ENCODE measurements at regions not wholly inside any gene's neighbourhood (a gene's known extent, or its start where the extent isn't known, plus 50 kb on each side); places are given as distances from the start of the nearest gene placed in this dataset.

DNA sequence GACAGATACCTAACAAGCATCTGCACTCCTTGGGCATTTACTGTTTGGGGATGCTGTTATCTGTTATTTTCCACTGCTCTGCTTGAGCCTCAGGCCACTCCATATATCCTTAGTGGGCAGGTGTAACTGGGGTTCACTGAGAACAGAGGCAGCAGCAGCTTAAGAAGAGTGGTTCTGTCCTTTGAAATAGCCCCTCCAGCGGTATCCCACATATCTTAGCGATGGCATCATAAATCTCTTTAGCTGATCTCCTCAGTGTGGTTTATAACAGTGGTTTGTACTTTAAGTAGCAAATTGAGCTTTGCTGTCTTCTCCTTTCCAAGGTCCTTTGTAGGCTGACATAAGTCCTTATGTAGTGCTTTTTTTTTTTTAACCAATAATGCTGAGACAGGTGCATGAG, 79.7 kb upstream of the RPRM start:
- ChIA-PET POLR2A (no interaction called here), CTCF (no interaction called here)
- Mint-ChIP-seq H3K4me1 (ENCODE audit: low read depth) (no peaks in the 10 kb centered on the region), H3K27me3 (no peaks in the 10 kb centered on the region), H3K36me3 (ENCODE audit: low read depth) (no peaks in the 10 kb centered on the region), H3K4me3 (no peak overlapping the region), H3K27ac (no peak overlapping the region), H3K9me3 (no peaks in the 10 kb centered on the region)
- Histone ChIP-seq H3K27ac (ENCODE audit: low read depth in 1 of 2, low read length in 2 of 2) (no peak overlapping the region), H3K9me3 (ENCODE audit: control insufficient read depth in 1 of 2, insufficient read depth in 1 of 2, low read length in 2 of 2) (no peaks in the 10 kb centered on the region), H3K27me3 (ENCODE audit: control insufficient read depth in 1 of 2, insufficient read depth in 2 of 2, low read length in 2 of 2) (no peaks in the 10 kb centered on the region), H3K36me3 (ENCODE audit: insufficient read depth, low read length) (no peaks in the 10 kb centered on the region), H3K4me1 (ENCODE audit: insufficient read depth, low read length) (no peaks in the 10 kb centered on the region), H3K4me3 (ENCODE audit: low read length) (no peak overlapping the region)
- TF ChIP-seq, protein P1, sequence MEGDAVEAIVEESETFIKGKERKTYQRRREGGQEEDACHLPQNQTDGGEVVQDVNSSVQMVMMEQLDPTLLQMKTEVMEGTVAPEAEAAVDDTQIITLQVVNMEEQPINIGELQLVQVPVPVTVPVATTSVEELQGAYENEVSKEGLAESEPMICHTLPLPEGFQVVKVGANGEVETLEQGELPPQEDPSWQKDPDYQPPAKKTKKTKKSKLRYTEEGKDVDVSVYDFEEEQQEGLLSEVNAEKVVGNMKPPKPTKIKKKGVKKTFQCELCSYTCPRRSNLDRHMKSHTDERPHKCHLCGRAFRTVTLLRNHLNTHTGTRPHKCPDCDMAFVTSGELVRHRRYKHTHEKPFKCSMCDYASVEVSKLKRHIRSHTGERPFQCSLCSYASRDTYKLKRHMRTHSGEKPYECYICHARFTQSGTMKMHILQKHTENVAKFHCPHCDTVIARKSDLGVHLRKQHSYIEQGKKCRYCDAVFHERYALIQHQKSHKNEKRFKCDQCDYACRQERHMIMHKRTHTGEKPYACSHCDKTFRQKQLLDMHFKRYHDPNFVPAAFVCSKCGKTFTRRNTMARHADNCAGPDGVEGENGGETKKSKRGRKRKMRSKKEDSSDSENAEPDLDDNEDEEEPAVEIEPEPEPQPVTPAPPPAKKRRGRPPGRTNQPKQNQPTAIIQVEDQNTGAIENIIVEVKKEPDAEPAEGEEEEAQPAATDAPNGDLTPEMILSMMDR (IDR thresholded peaks at IDR 0.05) = no peak
- intact Hi-C loops (cut with DNase I, micrococcal nuclease) = no loop called here
- DNase-seq = no peak
- no peak for ATAC-seq (ENCODE audit: poor library complexity)

GRCh38 chr2:153567367-153567766, 88.8 kb upstream of the RPRM start:
- Histone ChIP-seq H3K27me3 (ENCODE audit: control insufficient read depth in 1 of 2, insufficient read depth in 2 of 2, low read length in 2 of 2) (no peaks in the 10 kb centered on the region), H3K36me3 (ENCODE audit: insufficient read depth, low read length) (no peaks in the 10 kb centered on the region), H3K9me3 (ENCODE audit: control insufficient read depth in 1 of 2, insufficient read depth in 1 of 2, low read length in 2 of 2) (no peaks in the 10 kb centered on the region), H3K27ac (ENCODE audit: low read depth in 1 of 2, low read length in 2 of 2) (no peak overlapping the region), H3K4me3 (ENCODE audit: low read length) (no peak overlapping the region), H3K4me1 (ENCODE audit: insufficient read depth, low read length) (no peaks in the 10 kb centered on the region)
- Mint-ChIP-seq H3K9me3 (peaks cover 4% of the 10 kb centered on the region), H3K27me3 (no peaks in the 10 kb centered on the region), H3K4me1 (ENCODE audit: low read depth) (no peaks in the 10 kb centered on the region), H3K36me3 (ENCODE audit: low read depth) (no peaks in the 10 kb centered on the region), H3K4me3 (no peak overlapping the region), H3K27ac (no peak overlapping the region)
- ATAC-seq (ENCODE audit: poor library complexity) (no peak), DNase-seq (no peak)
- CTCF ChIA-PET = no interaction called here
- intact Hi-C loops (cut with DNase I, micrococcal nuclease) = no loop called here
- TF ChIP-seq, protein P1 (IDR thresholded peaks at IDR 0.05) = no peak
- POLR2A ChIA-PET = no interaction called here

DNA sequence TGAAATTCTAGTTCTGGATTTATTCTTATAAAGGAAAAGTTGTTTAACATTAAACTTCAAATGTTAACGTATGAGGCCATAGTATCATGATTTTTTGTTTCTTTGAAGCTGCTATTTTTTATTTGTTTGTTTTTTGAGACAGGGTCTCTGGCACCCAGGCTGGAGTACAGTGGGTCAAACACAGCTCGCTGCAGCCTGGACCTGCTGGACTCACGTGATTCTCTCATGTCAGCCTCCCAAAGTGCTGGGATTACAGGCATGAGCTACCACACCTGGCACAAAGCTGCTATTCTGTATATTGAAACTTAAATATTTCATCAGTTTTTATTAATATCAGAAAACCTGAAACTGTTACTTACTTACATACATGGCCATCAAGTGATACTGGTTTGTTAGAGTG, 89.5 kb upstream of the RPRM start:
- H3K4me1 ChIP-seq (ENCODE audit: insufficient read depth, low read length) = no peaks in the 10 kb centered on the region
- H3K4me3 ChIP-seq (ENCODE audit: low read length) = no peak overlapping the region
- H3K36me3 ChIP-seq (ENCODE audit: insufficient read depth, low read length) = no peaks in the 10 kb centered on the region
- no peaks in the 10 kb centered on the region for H3K9me3 ChIP-seq (ENCODE audit: control insufficient read depth in 1 of 2, insufficient read depth in 1 of 2, low read length in 2 of 2)
- TF ChIP-seq, protein P1 (IDR thresholded peaks at IDR 0.05) = no peak
- Mint-ChIP-seq H3K27ac (no peak overlapping the region), H3K27me3 (no peaks in the 10 kb centered on the region), H3K36me3 (ENCODE audit: low read depth) (no peaks in the 10 kb centered on the region), H3K4me1 (ENCODE audit: low read depth) (no peaks in the 10 kb centered on the region), H3K4me3 (no peak overlapping the region), H3K9me3 (peaks cover 6% of the 10 kb centered on the region)
- no peak overlapping the region for H3K27ac ChIP-seq (ENCODE audit: low read depth in 1 of 2, low read length in 2 of 2)
- DNase-seq (no peak), ATAC-seq (ENCODE audit: poor library complexity) (no peak)
- intact Hi-C loops (cut with DNase I, micrococcal nuclease) = no loop called here
- ChIA-PET POLR2A (no interaction called here), CTCF (no interaction called here)
- H3K27me3 ChIP-seq (ENCODE audit: control insufficient read depth in 1 of 2, insufficient read depth in 2 of 2, low read length in 2 of 2) = no peaks in the 10 kb centered on the region
